NCI-H146 treated with DMSO at 0.1 percent for 48 hours (cell line): ENCODE measurements at regions not wholly inside any gene's neighbourhood (a gene's known extent, or its start where the extent isn't known, plus 50 kb on each side); places are given as distances from the start of the nearest gene placed in this dataset.

ENCODE experiments used
- DNase-seq: peaks from one replicate; lab custom pipeline; 2025; ENCODE audit not compliant: unreplicated experiment; lab: John Stamatoyannopoulos, UW

DNA sequence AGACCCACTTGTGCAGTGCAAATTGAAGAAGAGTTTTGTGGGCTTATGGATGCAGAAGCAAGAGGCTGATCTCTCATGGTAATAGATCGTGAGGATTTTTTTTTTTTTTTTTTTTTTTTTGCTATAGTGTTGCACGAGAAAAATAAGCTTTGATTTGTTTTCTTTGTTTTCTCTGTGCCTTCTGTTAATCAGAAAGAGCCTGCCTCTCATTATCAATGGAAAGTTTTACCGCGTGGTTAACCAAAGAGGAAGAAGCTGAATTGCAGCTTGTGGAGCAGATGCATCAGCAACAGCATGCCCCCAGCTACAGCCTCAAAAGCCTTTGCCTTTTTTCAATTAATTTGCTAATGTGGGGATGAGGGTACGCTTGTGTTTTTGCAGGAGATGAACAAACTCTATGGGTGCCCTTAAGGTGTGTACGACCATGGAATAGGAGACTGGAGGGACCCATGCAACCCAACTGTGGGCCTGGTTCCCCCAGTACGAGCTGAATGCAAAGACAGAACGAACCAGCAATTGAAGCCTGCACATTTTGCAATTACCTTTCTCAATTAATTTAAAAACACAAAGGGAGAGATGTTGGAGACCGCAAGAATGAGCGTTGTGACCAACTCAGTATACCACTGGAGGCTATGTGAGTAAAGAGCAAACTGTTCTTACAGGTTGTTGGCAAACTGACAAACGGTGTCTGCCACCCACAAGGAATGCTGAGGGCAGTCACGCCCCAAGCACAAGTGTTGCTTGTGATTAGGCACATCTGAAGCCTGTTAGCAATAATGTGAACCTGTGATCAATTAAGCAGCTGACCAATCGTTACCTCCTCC is 58.6 kb upstream of the SPRY2 start:
- no peak for DNase-seq
